HL-60 (cell line): ENCODE measurements at regions not wholly inside any gene's neighbourhood (a gene's known extent, or its start where the extent isn't known, plus 50 kb on each side); places are given as distances from the start of the nearest gene placed in this dataset.

ENCODE experiments used
- DNase-seq, 2 experiments: peaks; one replicate each; pipeline ENCODE4 v3.0.0-alpha.2; 2010 to 2020; ENCODE audit warnings: low read depth in 1 of 2, low spot score in 1 of 2
- H3K27ac ChIP-seq: fragments of 250-450 bp; sonication (Bioruptor Pico); replicated peaks from 2 replicates; pipeline ENCODE4 v1.5.1; 2020; ENCODE audit warnings: mild to moderate bottlenecking, moderate library complexity
- H3K27me3 ChIP-seq: fragments of 250-450 bp; sonication (Bioruptor Pico); 2 replicates; pipeline ENCODE4 v1.5.1; 2021; ENCODE audit warnings: mild to moderate bottlenecking, moderate library complexity; ENCODE audit not compliant: insufficient read depth, poor library complexity, severe bottlenecking
- H3K4me3 ChIP-seq: replicated peaks from 2 replicates; pipeline ENCODE4 v1.5.1; 2011; ENCODE audit warnings: mild to moderate bottlenecking, control low read depth, low read length; ENCODE audit not compliant: insufficient read depth
- GABPA ChIP-seq: IDR thresholded peaks from 2 replicates; pipeline ENCODE4 v1.6.1; 2012; ENCODE audit warnings: low read depth
- POLR2AphosphoS5 ChIP-seq: IDR thresholded peaks from 2 replicates; pipeline ENCODE4 v1.6.1; 2012; ENCODE audit warnings: low read depth
- SPI1 ChIP-seq: IDR thresholded peaks from 2 replicates; pipeline ENCODE4 v1.6.1; 2012; ENCODE audit warnings: low read depth, mild to moderate bottlenecking, borderline replicate concordance
- TF ChIP-seq, protein P1 (sequence below): IDR thresholded peaks from 2 replicates; pipeline ENCODE4 v1.6.1; 2012; ENCODE audit warnings: low read depth; ENCODE audit not compliant: insufficient replicate concordance
- TF ChIP-seq, protein P2 (sequence below): IDR thresholded peaks from one replicate; pipeline ENCODE4 v1.5.1; 2011; ENCODE audit warnings: low read length, control low read depth, inconsistent platforms; ENCODE audit not compliant: insufficient read depth

DNA sequence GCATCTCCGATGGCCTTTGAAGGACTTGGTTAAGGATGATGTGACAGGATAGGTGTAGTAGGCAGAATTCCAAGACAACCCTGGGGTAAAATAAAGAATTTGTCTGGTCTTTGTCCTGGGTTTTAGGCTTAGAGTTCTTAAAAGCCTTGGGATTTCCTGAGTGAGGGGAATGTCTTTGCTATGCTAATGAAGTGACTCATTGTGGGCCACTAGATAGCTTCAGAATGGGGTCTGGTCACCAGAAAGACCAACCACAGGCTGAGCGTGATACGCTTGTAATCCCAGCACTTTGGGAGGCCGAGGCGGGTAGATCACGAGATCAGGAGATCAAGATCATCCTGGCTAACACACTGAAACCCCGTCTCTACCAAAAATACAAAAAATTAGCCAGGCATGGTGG lies 182.8 kb upstream of the TOX3 start:
- no peak overlapping the region for H3K27ac ChIP-seq
- TF ChIP-seq, protein P1, sequence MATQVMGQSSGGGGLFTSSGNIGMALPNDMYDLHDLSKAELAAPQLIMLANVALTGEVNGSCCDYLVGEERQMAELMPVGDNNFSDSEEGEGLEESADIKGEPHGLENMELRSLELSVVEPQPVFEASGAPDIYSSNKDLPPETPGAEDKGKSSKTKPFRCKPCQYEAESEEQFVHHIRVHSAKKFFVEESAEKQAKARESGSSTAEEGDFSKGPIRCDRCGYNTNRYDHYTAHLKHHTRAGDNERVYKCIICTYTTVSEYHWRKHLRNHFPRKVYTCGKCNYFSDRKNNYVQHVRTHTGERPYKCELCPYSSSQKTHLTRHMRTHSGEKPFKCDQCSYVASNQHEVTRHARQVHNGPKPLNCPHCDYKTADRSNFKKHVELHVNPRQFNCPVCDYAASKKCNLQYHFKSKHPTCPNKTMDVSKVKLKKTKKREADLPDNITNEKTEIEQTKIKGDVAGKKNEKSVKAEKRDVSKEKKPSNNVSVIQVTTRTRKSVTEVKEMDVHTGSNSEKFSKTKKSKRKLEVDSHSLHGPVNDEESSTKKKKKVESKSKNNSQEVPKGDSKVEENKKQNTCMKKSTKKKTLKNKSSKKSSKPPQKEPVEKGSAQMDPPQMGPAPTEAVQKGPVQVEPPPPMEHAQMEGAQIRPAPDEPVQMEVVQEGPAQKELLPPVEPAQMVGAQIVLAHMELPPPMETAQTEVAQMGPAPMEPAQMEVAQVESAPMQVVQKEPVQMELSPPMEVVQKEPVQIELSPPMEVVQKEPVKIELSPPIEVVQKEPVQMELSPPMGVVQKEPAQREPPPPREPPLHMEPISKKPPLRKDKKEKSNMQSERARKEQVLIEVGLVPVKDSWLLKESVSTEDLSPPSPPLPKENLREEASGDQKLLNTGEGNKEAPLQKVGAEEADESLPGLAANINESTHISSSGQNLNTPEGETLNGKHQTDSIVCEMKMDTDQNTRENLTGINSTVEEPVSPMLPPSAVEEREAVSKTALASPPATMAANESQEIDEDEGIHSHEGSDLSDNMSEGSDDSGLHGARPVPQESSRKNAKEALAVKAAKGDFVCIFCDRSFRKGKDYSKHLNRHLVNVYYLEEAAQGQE = no peak
- TF ChIP-seq SPI1 = no peak
- no peak for TF ChIP-seq POLR2AphosphoS5
- TF ChIP-seq, protein P2, sequence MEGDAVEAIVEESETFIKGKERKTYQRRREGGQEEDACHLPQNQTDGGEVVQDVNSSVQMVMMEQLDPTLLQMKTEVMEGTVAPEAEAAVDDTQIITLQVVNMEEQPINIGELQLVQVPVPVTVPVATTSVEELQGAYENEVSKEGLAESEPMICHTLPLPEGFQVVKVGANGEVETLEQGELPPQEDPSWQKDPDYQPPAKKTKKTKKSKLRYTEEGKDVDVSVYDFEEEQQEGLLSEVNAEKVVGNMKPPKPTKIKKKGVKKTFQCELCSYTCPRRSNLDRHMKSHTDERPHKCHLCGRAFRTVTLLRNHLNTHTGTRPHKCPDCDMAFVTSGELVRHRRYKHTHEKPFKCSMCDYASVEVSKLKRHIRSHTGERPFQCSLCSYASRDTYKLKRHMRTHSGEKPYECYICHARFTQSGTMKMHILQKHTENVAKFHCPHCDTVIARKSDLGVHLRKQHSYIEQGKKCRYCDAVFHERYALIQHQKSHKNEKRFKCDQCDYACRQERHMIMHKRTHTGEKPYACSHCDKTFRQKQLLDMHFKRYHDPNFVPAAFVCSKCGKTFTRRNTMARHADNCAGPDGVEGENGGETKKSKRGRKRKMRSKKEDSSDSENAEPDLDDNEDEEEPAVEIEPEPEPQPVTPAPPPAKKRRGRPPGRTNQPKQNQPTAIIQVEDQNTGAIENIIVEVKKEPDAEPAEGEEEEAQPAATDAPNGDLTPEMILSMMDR = no peak
- TF ChIP-seq GABPA = no peak
- no peak for DNase-seq
- no peaks in the 10 kb centered on the region for H3K27me3 ChIP-seq
- H3K4me3 ChIP-seq = no peak overlapping the region

DNA sequence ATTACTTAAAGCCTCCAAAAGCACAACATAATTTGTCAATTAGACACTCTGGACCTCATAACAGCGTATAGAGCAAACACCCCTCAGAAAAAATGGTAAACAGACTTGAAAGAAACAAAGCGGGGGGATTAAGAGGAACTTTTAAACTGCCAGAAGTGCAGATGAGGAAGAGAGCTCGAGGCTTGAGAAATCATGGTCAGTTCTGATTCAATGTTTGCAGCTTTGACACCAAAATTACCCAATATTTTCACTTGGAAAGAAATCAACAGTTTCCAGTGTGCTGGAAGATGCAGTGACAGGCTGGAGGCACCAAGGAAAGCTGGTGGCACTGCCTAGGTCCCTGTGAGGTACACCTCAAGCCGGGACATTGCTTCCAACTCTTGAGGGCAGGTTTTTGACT lies 180.9 kb upstream of the TOX3 start:
- TF ChIP-seq POLR2AphosphoS5 (no peak), SPI1 (peak; percentile 56; the same call in 1 of the 2 replicates), GABPA (no peak)
- TF ChIP-seq, protein P1 = no peak
- TF ChIP-seq, protein P2 = no peak
- H3K4me3 ChIP-seq = no peak overlapping the region
- peak; percentile 61 to 64 for DNase-seq
- no peaks in the 10 kb centered on the region for H3K27me3 ChIP-seq
- H3K27ac ChIP-seq = no peak overlapping the region

DNA sequence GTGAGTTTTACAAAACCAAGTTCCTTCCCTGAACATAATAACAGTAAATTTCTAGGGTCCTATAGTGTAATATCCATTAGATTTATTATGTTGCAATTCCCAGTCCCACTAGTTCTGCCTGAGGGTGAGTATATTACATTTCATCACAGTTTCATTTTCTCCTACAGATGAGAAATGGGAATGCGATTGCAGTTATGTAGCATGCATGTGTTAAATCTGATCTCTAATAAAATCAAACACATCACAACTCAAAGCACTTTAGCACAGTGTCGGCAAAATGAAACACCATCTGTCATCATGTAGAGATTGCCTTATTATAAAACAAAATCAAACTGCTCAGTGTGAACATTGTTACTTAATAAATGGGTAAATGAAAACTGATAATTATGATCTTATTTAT lies 180.5 kb upstream of the TOX3 start:
- peak in 1 of 2 experiments; percentile 22 for DNase-seq
- no peak overlapping the region for H3K27ac ChIP-seq
- H3K4me3 ChIP-seq = no peak overlapping the region
- no peaks in the 10 kb centered on the region for H3K27me3 ChIP-seq
- TF ChIP-seq, protein P1 = no peak
- TF ChIP-seq POLR2AphosphoS5 (no peak), SPI1 (no peak), GABPA (no peak)
- TF ChIP-seq, protein P2 = no peak
